Mesodermal cell (in vitro differentiated cells): ENCODE measurements at regions not wholly inside any gene's neighbourhood (a gene's known extent, or its start where the extent isn't known, plus 50 kb on each side); places are given as distances from the start of the nearest gene placed in this dataset.

Experiments
- H3K27ac ChIP-seq: 2 replicates; pipeline ENCODE4 v1.7.0; 2013; ENCODE audit warnings: mild to moderate bottlenecking, low read depth, low read length, moderate library complexity; ENCODE audit not compliant: severe bottlenecking
- H3K36me3 ChIP-seq: 2 replicates; pipeline ENCODE4 v1.7.1; 2013; ENCODE audit warnings: mild to moderate bottlenecking, low read length, moderate library complexity; ENCODE audit not compliant: control insufficient read depth, insufficient read depth
- H3K4me1 ChIP-seq: one replicate; pipeline ENCODE4 v1.7.1; 2013; ENCODE audit warnings: mild to moderate bottlenecking, low read length; ENCODE audit not compliant: insufficient read depth, control insufficient read depth, poor library complexity, severe bottlenecking
- H3K4me3 ChIP-seq: 2 replicates; pipeline ENCODE4 v1.7.0; 2013; ENCODE audit warnings: low read length, control low read depth, mild to moderate bottlenecking; ENCODE audit not compliant: insufficient read depth, poor library complexity, severe bottlenecking; ENCODE audit errors: extremely low read depth
- H3K9me3 ChIP-seq: 2 replicates; pipeline ENCODE4 v1.7.1; 2013; ENCODE audit warnings: mild to moderate bottlenecking, low read length, moderate library complexity; ENCODE audit not compliant: control insufficient read depth
- WGBS, 2 experiments: methylation state at CpG; one replicate each; pipeline ENCODE4 v1.1.5; 2013; ENCODE audit warnings: missing lambda C conversion rate in 2 of 2; ENCODE audit not compliant: insufficient coverage in 2 of 2; 5-methylcytosine and 5-hydroxymethylcytosine counted together

DNA sequence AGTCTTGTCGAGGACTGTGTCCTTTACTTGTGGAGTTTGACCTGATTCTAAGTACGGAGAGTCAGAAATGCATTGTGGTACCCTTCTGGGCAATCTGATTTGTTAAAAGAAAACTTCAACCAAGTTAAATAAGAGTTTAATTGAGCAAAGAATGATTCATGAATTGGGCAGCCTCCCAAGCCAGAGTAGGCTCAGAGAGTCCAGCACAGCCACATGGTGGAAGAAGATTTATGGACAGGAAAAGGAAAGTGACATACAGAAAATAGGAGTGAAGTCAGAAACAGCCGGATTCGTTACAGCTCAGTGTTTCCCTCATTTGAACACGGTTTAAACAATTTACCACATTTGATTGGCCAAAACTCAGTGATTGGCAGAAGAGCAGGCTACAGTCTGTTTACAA lies 329.2 kb downstream of the DHX35 start:
- Histone ChIP-seq H3K9me3 (peaks cover 5% of the 10 kb centered on the region), H3K4me1 (no peaks in the 10 kb centered on the region), H3K36me3 (no peaks in the 10 kb centered on the region), H3K27ac (no peak overlapping the region), H3K4me3 (no peak overlapping the region)
- WGBS, 2 experiments: 92% methylated on average over 3 to 5 of the region's 5 CpGs

DNA sequence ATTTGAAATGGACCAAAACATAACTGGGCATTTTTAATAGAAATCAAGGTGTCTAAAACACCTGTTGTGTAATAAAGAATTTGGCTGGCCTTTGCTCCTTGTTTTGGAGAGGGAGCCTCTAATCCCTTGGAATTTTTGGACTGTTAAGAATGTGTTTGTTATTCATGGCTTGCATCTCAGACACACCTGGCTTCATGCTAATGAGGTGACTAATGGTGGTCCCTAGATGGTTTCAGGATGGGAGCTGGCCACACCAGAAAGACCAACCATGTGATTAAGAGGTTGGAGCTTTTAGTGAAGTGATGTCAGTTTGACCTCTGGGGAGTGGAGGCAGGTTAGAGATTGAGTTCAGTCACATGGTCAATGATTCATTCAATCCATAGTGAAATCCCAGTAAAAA lies 328.4 kb downstream of the DHX35 start:
- H3K4me3 ChIP-seq: no peak overlapping the region
- H3K27ac ChIP-seq: no peak overlapping the region

DNA sequence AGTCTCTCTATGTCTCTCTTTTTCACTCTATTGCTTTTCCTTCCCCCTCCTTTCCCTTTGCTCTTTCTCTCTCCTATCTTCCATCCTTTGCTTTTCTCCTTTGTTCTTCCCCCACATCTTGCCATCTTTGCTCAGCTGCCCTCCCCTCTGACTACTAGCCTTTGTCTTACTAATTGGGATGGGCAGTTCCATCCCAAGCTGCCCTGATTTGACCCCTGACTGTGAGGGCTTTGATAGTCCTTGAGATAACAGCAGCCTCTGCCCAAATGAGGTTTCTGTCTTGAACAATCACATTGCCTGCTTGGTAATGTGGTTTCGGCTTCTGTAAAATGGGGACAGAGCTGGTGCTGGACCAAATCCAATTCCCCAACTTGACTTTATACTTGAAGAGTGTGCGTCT lies 327.7 kb downstream of the DHX35 start:
- H3K9me3 ChIP-seq: peaks cover 5% of the 10 kb centered on the region
- no peaks in the 10 kb centered on the region for H3K36me3 ChIP-seq
- H3K27ac ChIP-seq: no peak overlapping the region
- 50% methylated on average over 1 of the region's 2 CpGs; no CpG with 5 or more reads in 1 of the 2 experiments for WGBS, 2 experiments
- H3K4me1 ChIP-seq: no peaks in the 10 kb centered on the region
- no peak overlapping the region for H3K4me3 ChIP-seq

More for the DNA sequence above, 328.4 kb downstream of the DHX35 start:
- Histone ChIP-seq H3K9me3 (peaks cover 5% of the 10 kb centered on the region), H3K4me1 (no peaks in the 10 kb centered on the region), H3K36me3 (no peaks in the 10 kb centered on the region)

DNA sequence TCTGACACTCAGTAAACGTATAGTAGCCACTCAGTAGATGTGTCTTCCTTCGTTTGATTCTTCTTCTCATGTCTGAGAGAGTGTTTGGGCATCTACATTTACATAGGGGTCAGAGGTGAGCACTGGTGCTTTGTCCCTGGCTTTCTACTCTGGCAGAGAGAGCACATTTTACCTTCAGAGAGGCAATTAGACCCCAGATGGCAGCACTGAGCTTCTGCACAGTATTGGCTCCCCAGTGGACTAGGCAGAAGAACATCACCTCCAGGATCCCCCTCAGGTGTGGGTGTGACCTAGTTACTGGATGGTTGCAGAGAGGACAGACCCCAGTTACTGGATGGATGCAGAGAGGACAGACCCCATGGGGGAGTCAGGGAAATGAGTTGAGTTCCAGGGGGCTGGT lies 327.2 kb downstream of the DHX35 start:
- H3K4me3 ChIP-seq: no peak overlapping the region
- H3K4me1 ChIP-seq: no peaks in the 10 kb centered on the region
- WGBS, 2 experiments: 55 to 56% methylated on average over 2 of the region's 2 CpGs
- H3K36me3 ChIP-seq: no peaks in the 10 kb centered on the region
- no peak overlapping the region for H3K27ac ChIP-seq
- peaks cover 5% of the 10 kb centered on the region for H3K9me3 ChIP-seq

DNA sequence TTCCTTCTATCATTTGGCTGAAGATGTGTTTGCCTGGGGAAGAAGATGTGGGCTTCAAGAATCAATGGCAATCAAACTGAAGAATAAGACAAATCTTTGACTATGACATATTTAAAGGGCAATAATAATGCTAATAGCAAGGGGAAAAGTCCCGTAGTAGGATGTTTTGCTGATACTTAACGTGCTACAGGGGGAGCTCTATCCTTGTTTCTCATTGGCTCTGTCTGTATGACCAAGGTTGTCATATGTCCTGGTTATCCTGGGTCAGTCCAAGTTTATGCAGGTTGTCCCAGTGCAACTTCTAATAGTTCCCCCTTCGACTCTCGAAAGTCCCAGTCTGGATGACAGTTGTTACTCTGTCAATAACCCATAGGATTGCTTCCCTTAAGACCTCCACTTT lies 321.3 kb downstream of the DHX35 start:
- 76 to 100% methylated on average over 2 to 4 of the region's 4 CpGs for WGBS, 2 experiments
- no peak overlapping the region for H3K27ac ChIP-seq

DNA sequence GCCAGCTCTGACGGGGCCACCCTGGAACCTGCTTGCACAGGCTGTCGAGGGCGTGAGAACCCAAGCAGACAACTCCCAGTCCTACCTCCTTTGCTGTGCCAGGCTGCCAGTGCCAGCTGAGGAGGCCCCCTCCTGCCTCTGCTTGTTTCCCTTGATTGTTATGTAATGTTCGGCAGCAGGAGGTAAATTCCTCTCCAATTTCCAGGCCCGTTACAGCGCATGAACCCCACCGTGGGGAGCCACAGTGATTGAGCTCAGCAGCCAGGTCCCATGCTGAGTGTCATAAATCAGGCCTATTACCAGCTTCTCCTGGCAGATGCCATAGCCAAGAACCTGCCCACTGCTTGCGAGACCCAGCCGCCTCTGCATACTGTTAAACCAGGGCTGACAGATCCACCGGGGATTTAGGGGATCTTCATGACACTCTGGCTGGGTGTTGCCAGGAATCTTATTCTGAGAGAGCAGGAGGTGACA lies 320.5 kb downstream of the DHX35 start:
- H3K4me1 ChIP-seq: no peaks in the 10 kb centered on the region
- H3K4me3 ChIP-seq: no peak overlapping the region
- WGBS, 2 experiments: 15 to 19% methylated on average over 7 to 8 of the region's 10 CpGs
- no peak overlapping the region for H3K27ac ChIP-seq
- no peaks in the 10 kb centered on the region for H3K36me3 ChIP-seq
- H3K9me3 ChIP-seq: no peaks in the 10 kb centered on the region

More for the DNA sequence above, 321.3 kb downstream of the DHX35 start:
- H3K4me1 ChIP-seq: no peaks in the 10 kb centered on the region
- no peaks in the 10 kb centered on the region for H3K9me3 ChIP-seq
- no peak overlapping the region for H3K4me3 ChIP-seq
- no peaks in the 10 kb centered on the region for H3K36me3 ChIP-seq

DNA sequence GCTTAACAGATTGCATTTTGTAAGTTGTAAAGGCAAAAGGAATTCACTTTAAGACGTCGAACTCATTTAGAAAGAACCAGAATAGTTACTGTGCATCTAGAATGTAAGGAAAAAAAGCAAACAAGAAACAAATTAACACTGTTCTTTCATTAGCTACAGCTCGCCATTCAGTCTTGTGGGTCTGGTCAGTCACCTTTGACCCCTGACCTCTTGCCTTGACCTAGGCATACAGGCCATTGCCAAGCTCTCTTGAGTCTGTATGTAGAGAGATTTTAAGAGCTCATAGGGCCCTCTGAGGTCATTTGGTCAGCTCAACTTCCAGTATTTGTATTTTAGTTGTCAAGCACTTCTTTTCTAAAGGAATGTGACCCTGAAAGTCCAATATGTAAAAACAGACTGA lies 318.7 kb downstream of the DHX35 start:
- Histone ChIP-seq H3K36me3 (no peaks in the 10 kb centered on the region), H3K4me3 (no peak overlapping the region), H3K4me1 (no peaks in the 10 kb centered on the region), H3K27ac (no peak overlapping the region), H3K9me3 (peaks cover 6% of the 10 kb centered on the region)
- no CpG with 5 or more reads among the region's 3 CpGs for WGBS, 2 experiments

DNA sequence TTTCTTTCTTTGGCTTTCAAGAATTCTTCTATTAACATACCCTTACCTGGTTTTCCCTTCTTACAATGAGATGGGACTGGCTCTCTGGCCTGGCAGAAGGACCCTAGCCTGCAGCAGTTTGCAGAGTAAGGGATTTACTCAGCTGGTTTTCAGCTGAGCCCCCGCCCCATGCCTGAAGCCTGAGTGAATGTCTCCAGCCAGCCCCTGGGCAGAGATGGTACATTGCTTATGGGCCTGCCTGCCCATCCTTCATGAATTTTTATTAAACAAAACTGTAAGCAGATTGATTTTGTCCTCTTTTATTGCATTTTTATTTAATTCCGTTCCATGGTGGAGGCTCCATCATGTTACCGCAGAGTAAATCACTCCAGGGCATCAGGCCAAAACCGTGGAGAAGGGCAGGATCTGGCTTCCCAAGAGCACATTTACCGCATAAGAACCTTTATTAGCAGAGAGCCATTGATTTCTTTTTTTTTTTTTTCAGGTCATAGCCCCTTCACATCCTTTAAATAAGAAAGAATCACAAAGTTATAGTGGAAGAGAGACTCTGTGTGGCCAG lies 316.2 kb downstream of the DHX35 start:
- H3K27ac ChIP-seq: no peak overlapping the region
- WGBS, 2 experiments: 84 to 90% methylated on average over 4 of the region's 5 CpGs

DNA sequence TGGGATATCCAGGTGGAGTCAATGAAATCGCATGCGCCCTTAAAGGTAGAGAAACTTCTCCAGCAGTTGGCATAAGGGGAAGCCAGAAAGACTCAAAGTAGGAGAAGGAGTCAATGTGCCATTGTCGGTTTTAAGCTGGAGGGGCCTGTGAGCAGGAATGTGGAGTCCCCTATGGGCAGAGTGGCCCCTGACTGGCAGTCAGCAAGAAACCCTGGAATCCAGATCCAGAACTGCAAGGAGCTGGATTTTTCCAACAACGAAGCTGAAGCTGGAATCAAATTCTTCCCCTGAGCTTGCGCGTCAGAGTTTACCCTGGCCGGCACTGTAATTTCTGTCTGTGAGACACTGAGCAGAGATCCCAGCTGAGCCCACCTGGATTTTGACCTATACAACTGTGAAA lies 315.0 kb downstream of the DHX35 start:
- peaks cover 8% of the 10 kb centered on the region for H3K9me3 ChIP-seq
- WGBS, 2 experiments: 83 to 84% methylated on average over 6 to 7 of the region's 7 CpGs
- no peak overlapping the region for H3K4me3 ChIP-seq
- H3K4me1 ChIP-seq: no peaks in the 10 kb centered on the region
- no peak overlapping the region for H3K27ac ChIP-seq
- no peaks in the 10 kb centered on the region for H3K36me3 ChIP-seq

More for the DNA sequence above, 316.2 kb downstream of the DHX35 start:
- no peaks in the 10 kb centered on the region for H3K36me3 ChIP-seq
- H3K4me1 ChIP-seq: no peaks in the 10 kb centered on the region
- H3K9me3 ChIP-seq: peaks cover 8% of the 10 kb centered on the region
- no peak overlapping the region for H3K4me3 ChIP-seq

DNA sequence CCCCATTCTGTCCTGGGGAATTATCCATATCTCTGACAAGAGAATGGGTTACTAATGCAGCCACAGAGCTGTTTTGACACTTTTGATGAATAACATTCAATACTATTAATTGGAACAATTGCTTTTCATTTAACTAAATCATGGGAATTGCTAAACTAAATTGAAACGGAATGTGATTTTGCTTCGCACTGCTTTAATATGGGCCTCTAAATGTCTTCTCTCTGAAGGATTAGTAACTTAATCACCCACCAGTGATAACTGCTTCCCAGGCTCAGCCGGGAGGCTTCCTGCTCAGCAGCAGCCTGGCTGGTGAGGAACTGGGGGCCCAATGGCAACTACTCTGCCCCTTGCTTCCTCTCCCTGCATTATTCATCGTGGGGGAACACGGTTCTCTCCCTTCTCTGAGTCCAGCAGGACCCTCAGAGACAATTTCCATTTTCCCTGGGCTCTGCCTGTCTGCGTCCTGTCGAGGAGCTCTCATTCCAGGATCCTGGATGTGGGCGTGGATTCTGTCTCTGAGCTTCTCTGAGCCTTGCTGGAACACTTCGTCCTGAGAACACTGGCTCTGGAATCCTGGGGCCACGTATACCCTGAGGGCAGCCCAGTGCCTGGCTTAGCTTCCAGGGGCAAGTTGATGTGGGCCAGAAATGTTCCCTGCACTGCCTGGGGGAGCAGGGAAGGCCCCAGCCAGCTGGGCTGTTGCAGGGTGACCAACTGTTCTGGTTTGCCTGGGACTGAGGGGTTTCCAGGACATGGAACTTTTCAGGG lies 308.9 kb downstream of the DHX35 start:
- WGBS, 2 experiments: 55 to 66% methylated on average over 9 to 10 of the region's 10 CpGs
- no peak overlapping the region for H3K4me3 ChIP-seq
- no peak overlapping the region for H3K27ac ChIP-seq

More for the DNA sequence above, 308.9 kb downstream of the DHX35 start:
- H3K4me1 ChIP-seq: peaks cover 6% of the 10 kb centered on the region
- H3K36me3 ChIP-seq: no peaks in the 10 kb centered on the region
- peaks cover 3% of the 10 kb centered on the region for H3K9me3 ChIP-seq
